Activated CD4-positive, alpha-beta T cell treated with anti-CD3 and anti-CD28 coated beads, Interleukin-2, Interleukin-6, amounts not matched to agents 100 ng/mL and 50 ng/mL, durations not matched to agents 16 hours and 8 hours (primary cell): ENCODE measurements at regions not wholly inside any gene's neighbourhood (a gene's known extent, or its start where the extent isn't known, plus 50 kb on each side); places are given as distances from the start of the nearest gene placed in this dataset.
"Not testable (repeated sequence)": the region's sequence is repeated elsewhere in the genome, so short reads cannot be mapped to it uniquely, and the experiment has no call there.

ENCODE experiments used
- DNase-seq: peaks from one replicate; pipeline ENCODE4 v3.0.0-alpha.2; 2020

DNA sequence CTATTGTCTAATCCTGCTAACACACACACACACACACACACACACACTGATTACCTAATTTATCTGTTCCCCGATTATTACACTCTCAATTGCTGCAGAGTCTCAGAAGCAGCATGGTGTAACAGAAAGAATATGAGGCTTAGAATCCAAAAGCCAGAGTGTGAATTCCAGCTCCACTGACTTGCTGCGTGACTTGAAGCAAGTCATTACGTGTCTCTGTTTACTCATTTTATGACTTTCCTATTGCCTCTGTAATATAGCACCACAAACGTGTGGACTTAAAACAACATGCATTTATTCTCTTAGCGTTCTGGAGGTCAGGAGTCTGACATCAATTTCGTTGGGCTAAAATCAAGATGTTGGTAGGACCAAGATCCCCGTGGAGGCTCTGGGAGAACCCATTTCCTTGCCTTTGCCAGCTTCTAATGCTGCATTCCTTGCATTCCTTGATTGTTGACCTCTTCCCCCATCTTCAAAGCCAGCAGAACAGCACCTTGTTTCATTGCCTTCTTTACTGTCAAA lies 55.9 kb upstream of the ATP5PO start:
- DNase-seq, result peak; percentile 34

DNA sequence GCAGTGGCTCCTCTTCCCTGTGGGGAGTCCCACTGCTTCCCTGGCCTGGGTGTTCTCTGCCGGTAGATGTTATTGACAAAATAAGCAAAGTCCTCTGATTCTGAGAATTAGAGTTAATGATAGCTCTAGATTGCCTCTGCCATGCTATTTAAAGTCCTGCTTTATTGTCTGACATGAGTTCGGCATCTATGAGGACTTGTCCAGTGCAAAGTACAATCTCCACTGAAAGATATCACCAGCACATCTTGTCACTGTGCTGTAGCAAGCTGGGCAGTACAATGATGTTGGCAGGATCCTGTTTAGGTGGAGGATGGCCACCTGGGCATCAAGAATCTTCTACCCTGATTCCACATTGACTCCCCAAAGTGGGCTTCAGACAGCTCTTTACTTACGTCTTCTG lies 54.0 kb upstream of the ATP5PO start:
- no peak for DNase-seq

DNA sequence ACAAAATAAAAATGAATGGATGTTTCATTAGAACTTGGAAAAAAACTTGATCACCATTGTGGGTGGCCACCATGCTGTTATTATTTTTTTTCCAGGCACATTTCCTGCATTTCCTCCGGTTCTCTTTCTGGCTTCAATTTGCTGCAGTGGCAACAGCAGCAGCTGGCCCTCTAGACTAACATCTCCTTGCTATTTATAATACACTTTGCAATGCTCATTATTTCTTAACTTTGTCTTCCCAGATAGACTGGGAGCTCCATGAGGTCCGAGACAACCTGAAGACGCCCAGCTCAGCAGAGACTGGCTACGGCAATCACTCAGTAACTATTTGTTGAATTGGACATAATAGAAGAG lies 53.4 kb upstream of the ATP5PO start:
- no peak for DNase-seq

DNA sequence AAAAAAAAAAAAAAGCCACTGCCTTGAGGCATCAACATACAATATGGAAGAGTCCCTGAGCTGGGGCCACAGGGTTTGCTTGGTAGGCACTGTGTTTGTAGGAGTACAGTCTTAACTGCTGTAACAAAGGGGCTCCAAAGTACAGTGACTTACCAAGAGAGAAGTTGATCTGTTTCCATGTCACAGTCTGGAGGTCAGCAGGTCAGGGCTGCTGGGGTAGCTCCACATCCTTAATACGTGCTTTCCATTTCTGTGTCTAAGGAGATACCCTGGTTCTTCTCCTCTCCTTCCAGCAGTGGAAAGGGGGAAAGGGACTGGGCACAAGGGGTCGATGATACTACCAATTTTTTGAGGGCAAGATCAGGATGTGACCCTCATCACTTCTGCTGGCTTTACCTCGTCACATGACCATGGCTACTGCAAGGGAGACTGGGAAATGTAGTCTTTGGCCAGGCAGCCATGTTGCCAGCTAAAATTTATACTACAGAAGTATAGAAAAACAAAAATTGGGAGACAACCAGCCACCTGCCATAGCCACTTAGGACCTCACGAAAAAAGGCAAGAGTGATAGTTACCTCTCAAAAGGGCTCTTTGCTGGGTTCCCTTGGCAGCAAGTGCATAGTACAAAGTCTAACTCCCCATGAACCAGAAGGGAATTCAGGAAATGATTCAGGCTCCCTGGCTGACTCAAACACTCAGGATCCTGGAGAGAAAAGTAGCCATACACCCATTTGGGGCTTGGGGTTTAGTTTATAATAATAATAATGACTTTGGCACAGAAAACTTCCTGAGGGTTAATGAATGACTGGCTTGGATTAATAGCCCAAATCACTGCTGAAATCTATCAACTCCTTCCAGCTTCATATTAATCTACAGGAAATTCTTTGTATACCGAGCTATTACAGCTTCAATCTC lies 52.7 kb upstream of the ATP5PO start:
- DNase-seq, result peak; percentile 42

DNA sequence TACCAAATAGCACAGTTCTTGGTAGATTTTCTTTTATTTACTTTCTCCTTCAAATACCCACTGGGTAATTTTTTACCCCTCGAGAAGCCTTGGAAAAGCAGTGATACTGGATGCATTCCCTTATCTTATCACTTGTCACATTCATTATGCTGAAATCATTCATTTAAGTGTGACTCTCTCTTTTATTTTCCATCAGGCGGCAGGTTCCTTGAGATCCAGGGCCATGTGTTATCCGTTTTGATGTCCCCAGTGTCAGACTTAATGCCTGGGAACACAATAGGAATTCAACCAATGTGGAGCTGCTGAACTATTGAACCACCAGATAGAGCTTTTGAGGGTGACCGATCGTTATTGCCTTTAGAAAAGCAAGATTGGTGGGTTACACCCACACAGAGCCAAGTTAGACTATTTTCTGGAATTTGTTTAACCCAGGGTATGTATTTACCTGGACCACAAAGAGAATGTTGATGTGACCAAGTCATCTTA lies 51.5 kb upstream of the ATP5PO start:
- DNase-seq, result no peak

DNA sequence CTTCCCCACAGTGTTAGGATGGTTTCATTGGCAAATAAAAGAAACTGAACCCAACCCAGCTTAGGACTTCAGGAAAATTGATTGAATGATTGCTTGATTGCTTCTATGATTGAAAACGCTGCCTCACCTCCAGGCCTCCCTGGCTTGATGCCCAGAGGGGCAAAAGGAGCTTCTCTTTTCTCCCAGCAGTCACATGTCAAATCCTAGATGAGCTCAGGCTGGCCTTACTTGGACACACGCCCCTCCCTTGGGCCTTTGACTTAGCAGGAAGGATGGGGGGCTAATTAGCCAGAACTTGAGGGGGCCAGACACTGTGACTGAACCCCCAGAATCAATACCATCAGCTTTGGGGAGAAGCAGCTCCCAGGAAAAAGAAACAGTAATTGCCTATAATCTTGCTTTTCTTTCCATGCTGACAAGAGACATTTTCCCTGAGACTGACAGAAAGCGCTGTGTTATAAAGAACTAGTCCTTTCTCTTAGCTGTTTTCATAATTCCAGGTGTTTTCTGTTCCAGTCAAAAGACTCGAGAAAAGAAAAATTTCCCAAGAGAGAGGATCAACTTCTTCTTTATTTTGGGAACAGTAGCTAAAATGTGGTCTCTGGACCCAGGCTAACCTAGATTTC lies 50.8 kb upstream of the ATP5PO start:
- no peak for DNase-seq

DNA sequence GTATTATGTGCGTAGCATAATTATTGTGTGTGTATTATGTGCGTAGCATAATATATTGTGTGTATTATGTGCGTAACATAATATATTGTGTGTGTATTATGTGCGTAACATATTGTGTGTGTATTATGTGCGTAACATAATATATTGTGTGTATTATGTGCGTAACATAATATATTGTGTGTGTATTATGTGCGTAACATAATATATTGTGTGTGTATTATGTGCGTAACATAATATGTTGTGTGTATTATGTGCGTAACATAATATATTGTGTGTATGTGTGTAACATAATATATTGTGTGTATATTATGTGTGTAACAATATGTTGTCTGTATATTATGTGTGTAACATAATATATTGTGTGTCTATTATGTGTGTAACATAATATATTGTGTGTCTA lies 50.1 kb upstream of the ATP5PO start:
- not testable (repeated sequence) for DNase-seq
